Osteocyte (in vitro differentiated cells): ENCODE measurements at regions not wholly inside any gene's neighbourhood (a gene's known extent, or its start where the extent isn't known, plus 50 kb on each side); places are given as distances from the start of the nearest gene placed in this dataset.
A peak's percentile ranks its signal among the peaks of the same experiment; 100 is the strongest.

Source experiments
- DNase-seq: peaks from one replicate; pipeline ENCODE4 v3.0.0; 2021; ENCODE audit warnings: mixed read lengths; ENCODE audit not compliant: unreplicated experiment; ENCODE audit errors: extremely low spot score
- H3K27ac Mint-ChIP-seq: one replicate; pipeline ENCODE4 v1.8.0; 2021; ENCODE audit warnings: mild to moderate bottlenecking, mixed read lengths; ENCODE audit not compliant: unreplicated experiment
- H3K27me3 Mint-ChIP-seq: one replicate; pipeline ENCODE4 v1.8.0; 2021; ENCODE audit warnings: mixed read lengths; ENCODE audit not compliant: unreplicated experiment
- H3K36me3 Mint-ChIP-seq: one replicate; pipeline ENCODE4 v1.8.0; 2021; ENCODE audit warnings: mixed read lengths; ENCODE audit not compliant: unreplicated experiment
- H3K4me1 Mint-ChIP-seq: one replicate; pipeline ENCODE4 v1.8.0; 2021; ENCODE audit warnings: mixed read lengths; ENCODE audit not compliant: unreplicated experiment
- H3K4me3 Mint-ChIP-seq: one replicate; pipeline ENCODE4 v1.8.0; 2021; ENCODE audit warnings: mild to moderate bottlenecking, moderate library complexity, mixed read lengths; ENCODE audit not compliant: unreplicated experiment
- H3K9me3 Mint-ChIP-seq: one replicate; pipeline ENCODE4 v1.8.0; 2021; ENCODE audit warnings: mixed read lengths; ENCODE audit not compliant: unreplicated experiment
- TF ChIP-seq, protein P1 (sequence below): fragments of 200-600 bp; sonication (generic); IDR thresholded peaks from 2 replicates; pipeline ENCODE4 v1.5.0; 2021; ENCODE audit warnings: antibody characterized with exemption, mild to moderate bottlenecking, moderate library complexity

DNA sequence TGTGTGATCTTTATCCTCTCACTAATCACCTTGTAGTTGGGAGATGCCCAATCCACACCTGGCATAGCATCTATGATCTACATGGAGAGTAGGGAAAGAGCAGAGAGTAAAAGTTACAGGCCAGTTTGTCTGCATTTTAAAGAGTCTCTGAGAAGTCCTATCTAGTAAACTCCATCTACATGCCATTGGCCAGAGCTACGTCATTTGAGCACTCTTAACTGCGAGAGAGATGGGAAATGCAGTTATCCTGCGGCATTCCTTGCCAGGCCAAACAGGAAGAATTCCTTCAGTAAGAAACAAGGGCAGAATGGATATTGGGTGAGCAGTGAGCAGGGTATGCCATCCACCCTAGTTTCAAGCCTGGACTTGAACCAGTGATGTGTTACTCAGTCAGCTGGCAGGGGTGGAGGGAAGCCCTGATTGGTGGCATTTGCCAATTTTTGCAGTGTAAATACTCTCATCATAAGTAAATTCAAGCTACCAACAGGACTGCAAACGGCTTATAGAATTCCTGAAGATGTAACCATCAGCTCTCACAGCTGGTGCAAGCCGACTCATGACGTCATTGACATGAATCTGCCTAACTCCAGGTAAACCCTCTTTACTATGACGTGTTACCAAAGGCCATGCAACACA, 156.8 kb upstream of the MSX2 start:
- H3K4me3 Mint-ChIP-seq, result no peak overlapping the region
- no peaks in the 10 kb centered on the region for H3K36me3 Mint-ChIP-seq
- no peak overlapping the region for H3K27ac Mint-ChIP-seq
- H3K27me3 Mint-ChIP-seq, result no peaks in the 10 kb centered on the region
- TF ChIP-seq, protein P1, sequence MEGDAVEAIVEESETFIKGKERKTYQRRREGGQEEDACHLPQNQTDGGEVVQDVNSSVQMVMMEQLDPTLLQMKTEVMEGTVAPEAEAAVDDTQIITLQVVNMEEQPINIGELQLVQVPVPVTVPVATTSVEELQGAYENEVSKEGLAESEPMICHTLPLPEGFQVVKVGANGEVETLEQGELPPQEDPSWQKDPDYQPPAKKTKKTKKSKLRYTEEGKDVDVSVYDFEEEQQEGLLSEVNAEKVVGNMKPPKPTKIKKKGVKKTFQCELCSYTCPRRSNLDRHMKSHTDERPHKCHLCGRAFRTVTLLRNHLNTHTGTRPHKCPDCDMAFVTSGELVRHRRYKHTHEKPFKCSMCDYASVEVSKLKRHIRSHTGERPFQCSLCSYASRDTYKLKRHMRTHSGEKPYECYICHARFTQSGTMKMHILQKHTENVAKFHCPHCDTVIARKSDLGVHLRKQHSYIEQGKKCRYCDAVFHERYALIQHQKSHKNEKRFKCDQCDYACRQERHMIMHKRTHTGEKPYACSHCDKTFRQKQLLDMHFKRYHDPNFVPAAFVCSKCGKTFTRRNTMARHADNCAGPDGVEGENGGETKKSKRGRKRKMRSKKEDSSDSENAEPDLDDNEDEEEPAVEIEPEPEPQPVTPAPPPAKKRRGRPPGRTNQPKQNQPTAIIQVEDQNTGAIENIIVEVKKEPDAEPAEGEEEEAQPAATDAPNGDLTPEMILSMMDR, result no peak
- no peaks in the 10 kb centered on the region for H3K9me3 Mint-ChIP-seq
- no peak for DNase-seq
- H3K4me1 Mint-ChIP-seq, result peaks cover 60% of the 10 kb centered on the region

DNA sequence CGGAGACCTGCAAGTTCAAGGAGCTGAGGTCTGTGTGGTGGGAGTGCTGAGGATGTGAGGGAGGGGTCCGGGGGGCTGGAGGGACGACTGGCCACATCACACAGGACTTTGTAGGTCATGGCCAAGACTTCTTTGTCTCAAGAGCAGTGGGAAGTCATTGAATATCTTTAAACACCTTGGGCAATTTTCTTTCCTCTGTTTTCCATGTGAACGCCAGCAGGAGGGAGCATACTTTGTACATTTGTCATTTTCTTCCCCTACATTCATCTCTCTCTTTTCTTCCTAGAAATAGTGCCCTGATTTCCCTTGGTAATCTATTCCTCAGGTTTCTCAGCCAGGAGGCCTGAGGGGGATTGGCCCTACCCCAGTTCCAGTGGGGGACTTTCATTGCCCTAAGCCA, 153.7 kb upstream of the MSX2 start:
- H3K27ac Mint-ChIP-seq, result peak overlapping the region; percentile 77
- no peaks in the 10 kb centered on the region for H3K9me3 Mint-ChIP-seq
- peaks cover 61% of the 10 kb centered on the region for H3K4me1 Mint-ChIP-seq

DNA sequence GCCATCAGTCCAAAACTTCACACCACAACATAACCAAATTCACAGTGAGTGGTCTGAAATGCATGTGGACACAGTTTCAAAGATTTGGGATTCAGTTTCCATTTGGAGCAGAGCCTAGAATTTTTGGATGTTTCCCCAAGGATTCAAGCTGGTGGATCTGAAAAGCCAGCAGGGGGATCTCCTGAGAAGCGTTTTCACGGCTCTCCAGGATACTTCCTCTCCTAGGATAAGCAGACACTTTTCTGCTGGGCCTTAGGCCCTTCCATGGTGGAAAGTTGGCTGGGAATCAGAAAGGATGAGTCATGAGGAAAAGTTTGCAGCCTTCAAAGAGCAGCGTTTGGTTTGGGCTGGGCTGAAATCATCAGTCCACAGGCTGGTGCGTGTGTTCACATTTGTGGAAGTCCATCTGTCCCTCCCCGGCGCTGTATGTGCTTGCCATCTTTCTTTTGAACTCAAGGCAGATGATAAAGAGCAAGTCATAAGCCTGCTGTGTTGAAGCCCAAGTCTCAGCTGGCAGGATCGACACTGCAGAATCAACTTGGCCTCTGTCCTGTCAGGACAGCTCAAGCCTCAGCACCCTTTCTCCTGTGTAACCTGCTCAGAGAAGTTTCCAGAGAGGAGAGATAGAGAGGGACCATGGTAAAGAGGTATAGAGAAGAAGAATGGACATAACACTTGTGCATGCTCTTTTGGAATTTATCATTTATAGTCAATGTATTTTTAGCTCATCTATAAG, 152.6 kb upstream of the MSX2 start:
- no peaks in the 10 kb centered on the region for H3K27me3 Mint-ChIP-seq
- peak; percentile 90 for DNase-seq
- H3K27ac Mint-ChIP-seq, result peak overlapping the region; percentile 85
- H3K36me3 Mint-ChIP-seq, result no peaks in the 10 kb centered on the region
- H3K9me3 Mint-ChIP-seq, result no peaks in the 10 kb centered on the region
- peak overlapping the region; percentile 36 for H3K4me3 Mint-ChIP-seq
- TF ChIP-seq, protein P1, result peak; percentile 63
- H3K4me1 Mint-ChIP-seq, result peaks cover 61% of the 10 kb centered on the region

More for the DNA sequence above, 153.7 kb upstream of the MSX2 start:
- Mint-ChIP-seq H3K4me3 (no peak overlapping the region), H3K27me3 (no peaks in the 10 kb centered on the region), H3K36me3 (no peaks in the 10 kb centered on the region)
- TF ChIP-seq, protein P1, result no peak
- no peak for DNase-seq

DNA sequence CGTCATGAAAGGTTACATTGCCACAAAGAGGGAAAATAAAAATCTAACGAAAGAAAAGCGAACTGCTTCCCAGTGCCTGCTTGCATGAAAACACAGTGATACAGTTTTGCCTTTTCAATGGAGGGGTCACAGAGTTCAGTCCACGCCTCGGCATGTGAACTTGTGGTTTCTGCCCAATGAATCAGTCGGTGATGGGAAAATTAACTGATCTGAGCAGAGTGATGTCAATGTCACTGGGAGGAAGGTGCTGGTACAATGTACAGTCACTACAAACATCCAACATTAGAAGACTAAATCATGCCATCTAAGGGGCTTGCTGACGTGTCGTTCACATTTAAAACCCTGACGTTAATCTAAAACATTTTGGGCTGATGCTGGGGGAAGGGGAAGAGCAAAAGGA, 151.8 kb upstream of the MSX2 start:
- no peaks in the 10 kb centered on the region for H3K9me3 Mint-ChIP-seq
- H3K27me3 Mint-ChIP-seq, result no peaks in the 10 kb centered on the region
- peaks cover 61% of the 10 kb centered on the region for H3K4me1 Mint-ChIP-seq
- H3K36me3 Mint-ChIP-seq, result no peaks in the 10 kb centered on the region
- no peak for DNase-seq
- H3K4me3 Mint-ChIP-seq, result no peak overlapping the region
- TF ChIP-seq, protein P1, result no peak
- H3K27ac Mint-ChIP-seq, result no peak overlapping the region

DNA sequence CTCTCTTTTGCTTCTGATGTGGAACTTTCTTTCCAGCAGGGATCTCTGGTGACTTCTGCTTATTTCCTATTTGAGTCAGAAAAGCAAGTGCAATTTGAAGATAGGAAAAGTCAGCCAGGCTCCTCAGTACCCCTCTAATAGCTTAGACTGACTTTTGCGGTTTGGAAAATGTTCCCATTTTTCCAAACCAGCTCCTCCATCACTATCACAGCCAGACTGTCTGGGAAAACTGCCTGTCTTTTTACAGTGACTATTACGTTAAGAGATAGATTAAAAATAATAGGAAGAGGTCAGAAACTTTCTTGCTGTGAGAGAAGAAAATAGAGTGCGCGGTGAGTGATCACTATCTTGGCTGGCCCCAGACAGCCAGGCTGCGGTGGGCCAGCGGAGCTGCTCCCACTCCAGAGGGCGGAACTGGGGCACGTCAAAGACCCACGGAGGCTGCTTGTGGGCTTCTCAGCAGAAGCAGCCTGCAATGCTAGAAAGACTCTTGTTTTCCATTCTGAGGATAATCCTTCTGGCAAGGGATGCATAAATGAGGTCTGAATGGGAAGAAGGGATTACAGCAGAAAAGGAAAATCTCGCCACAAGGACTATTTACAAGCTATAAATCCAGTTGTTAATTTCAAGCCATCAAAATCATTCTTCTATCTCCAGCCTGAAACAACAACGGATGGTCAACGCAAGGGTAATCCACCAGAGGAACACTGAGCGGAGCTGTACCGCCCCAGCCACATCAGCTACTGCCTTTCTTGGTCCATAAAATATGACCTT, 151.0 kb upstream of the MSX2 start:
- Mint-ChIP-seq H3K9me3 (no peaks in the 10 kb centered on the region), H3K4me3 (no peak overlapping the region), H3K4me1 (peaks cover 60% of the 10 kb centered on the region), H3K36me3 (no peaks in the 10 kb centered on the region), H3K27ac (peak overlapping the region; percentile 11), H3K27me3 (no peaks in the 10 kb centered on the region)
- DNase-seq, result no peak
- TF ChIP-seq, protein P1, result no peak
